ENCODE measurements at regions not wholly inside any gene's neighbourhood (a gene's known extent, or its start where the extent isn't known, plus 50 kb on each side); places are given as distances from the start of the nearest gene placed in this dataset.
A peak's percentile ranks its signal among the peaks of the same experiment; 100 is the strongest.

GRCh38 chr4:104735174-104735573 lies 240.5 kb upstream of the CXXC4 start:
- Histone ChIP-seq H3K4me1 (ENCODE audit: insufficient read depth, low read length, poor library complexity, severe bottlenecking) (no peaks in the 10 kb centered on the region), H3K4me3 (ENCODE audit: low read depth, low read length, poor library complexity, severe bottlenecking) (no peak overlapping the region), H3K9me2 (ENCODE audit: insufficient read depth, low read length) (no peaks in the 10 kb centered on the region), H3K27ac (ENCODE audit: low read depth, low read length, poor library complexity, severe bottlenecking) (no peak overlapping the region), H4K20me1 (ENCODE audit: insufficient read depth, low read length) (no peaks in the 10 kb centered on the region), H3K36me3 (ENCODE audit: insufficient read depth, low read length) (no peaks in the 10 kb centered on the region), H3K4me2 (ENCODE audit: low read length) (no peak overlapping the region), H2AFZ (ENCODE audit: low read length) (no peak overlapping the region), H3K79me2 (ENCODE audit: insufficient read depth, low read depth, low read length) (no peaks in the 10 kb centered on the region), H3K9me3 (ENCODE audit: low read length) (no peaks in the 10 kb centered on the region)
- no peak for TF ChIP-seq EZH2phosphoT487 (IDR thresholded peaks at IDR 0.05; ENCODE audit: borderline replicate concordance, low read depth, low read length)
- no peak for TF ChIP-seq CTCF (conservative IDR thresholded peaks at IDR 0.05; ENCODE audit: low read length)
- intact Hi-C loops (cut with micrococcal nuclease; ENCODE audit: unreplicated experiment) = no loop called here
- DNase-seq (ENCODE audit: low spot score) = no peak
- POLR2A ChIA-PET = no interaction called here
- CTCF ChIA-PET (ENCODE audit: unreplicated experiment) = no interaction called here
- BruUV-seq (replicated peaks) = no TSS peak

- no TSS peak for BruUV-seq (replicated peaks)
- no peak for DNase-seq (ENCODE audit: low spot score)
- TF ChIP-seq EZH2phosphoT487 (IDR thresholded peaks at IDR 0.05; ENCODE audit: borderline replicate concordance, low read depth, low read length) (no peak), CTCF (conservative IDR thresholded peaks at IDR 0.05; ENCODE audit: low read length) (no peak)
- Histone ChIP-seq H3K79me2 (ENCODE audit: insufficient read depth, low read depth, low read length) (no peaks in the 10 kb centered on the region), H2AFZ (ENCODE audit: low read length) (no peak overlapping the region), H3K36me3 (ENCODE audit: insufficient read depth, low read length) (no peaks in the 10 kb centered on the region), H3K4me2 (ENCODE audit: low read length) (no peak overlapping the region), H4K20me1 (ENCODE audit: insufficient read depth, low read length) (no peaks in the 10 kb centered on the region), H3K4me3 (ENCODE audit: low read depth, low read length, poor library complexity, severe bottlenecking) (no peak overlapping the region), H3K9me2 (ENCODE audit: insufficient read depth, low read length) (no peaks in the 10 kb centered on the region), H3K9me3 (ENCODE audit: low read length) (no peaks in the 10 kb centered on the region), H3K27ac (ENCODE audit: low read depth, low read length, poor library complexity, severe bottlenecking) (no peak overlapping the region), H3K4me1 (ENCODE audit: insufficient read depth, low read length, poor library complexity, severe bottlenecking) (peaks cover 14% of the 10 kb centered on the region)
- ChIA-PET CTCF (ENCODE audit: unreplicated experiment) (no interaction called here), POLR2A (interaction anchor here (0.8 kb wide), 1 partner anchor 19 kb away, joined by 3 read pairs; no protein-coding TSS in a partner anchor)
- intact Hi-C loops (cut with micrococcal nuclease; ENCODE audit: unreplicated experiment) = no loop called here
Observed at GRCh38 chr4:104740161-104740560, 245.5 kb upstream of the CXXC4 start.

GRCh38 chr4:104743215-104743653 lies 248.5 kb upstream of the CXXC4 start:
- Histone ChIP-seq H4K20me1 (ENCODE audit: insufficient read depth, low read length) (no peaks in the 10 kb centered on the region), H2AFZ (ENCODE audit: low read length) (0 out of 2 replicates have a peak overlapping the region, but pooled peaks have one; percentile 17), H3K4me3 (ENCODE audit: low read depth, low read length, poor library complexity, severe bottlenecking) (no peak overlapping the region), H3K27ac (ENCODE audit: low read depth, low read length, poor library complexity, severe bottlenecking) (no peak overlapping the region), H3K9me3 (ENCODE audit: low read length) (no peaks in the 10 kb centered on the region), H3K4me2 (ENCODE audit: low read length) (peak overlapping the region; percentile 47), H3K79me2 (ENCODE audit: insufficient read depth, low read depth, low read length) (no peaks in the 10 kb centered on the region), H3K36me3 (ENCODE audit: insufficient read depth, low read length) (no peaks in the 10 kb centered on the region), H3K4me1 (ENCODE audit: insufficient read depth, low read length, poor library complexity, severe bottlenecking) (peaks cover 14% of the 10 kb centered on the region), H3K9me2 (ENCODE audit: insufficient read depth, low read length) (no peaks in the 10 kb centered on the region)
- no peak for TF ChIP-seq EZH2phosphoT487 (IDR thresholded peaks at IDR 0.05; ENCODE audit: borderline replicate concordance, low read depth, low read length)
- TF ChIP-seq CTCF (conservative IDR thresholded peaks at IDR 0.05; ENCODE audit: low read length) = no peak
- POLR2A ChIA-PET = interaction anchor here (1.2 to 1.5 kb wide), 3 partner anchors 15 to 36 kb away, joined by 3 to 6 read pairs (median 3); no protein-coding TSS in a partner anchor
- CTCF ChIA-PET (ENCODE audit: unreplicated experiment) = interaction anchor here (0.6 kb wide), 1 partner anchor 729 kb away, joined by 3 read pairs; no protein-coding TSS in a partner anchor
- BruUV-seq (replicated peaks) = no TSS peak
- peak; percentile 53 for DNase-seq (ENCODE audit: low spot score)
- intact Hi-C loops (cut with micrococcal nuclease; ENCODE audit: unreplicated experiment) = no loop called here
